CD14-positive monocyte (primary cell): ENCODE measurements at regions not wholly inside any gene's neighbourhood (a gene's known extent, or its start where the extent isn't known, plus 50 kb on each side); places are given as distances from the start of the nearest gene placed in this dataset.

ENCODE experiments used
- DNase-seq, 3 donors: peaks; one replicate each; pipeline ENCODE4 v3.0.0-alpha.2; 2011 to 2022
- H2AFZ ChIP-seq: 2 replicates; pipeline ENCODE4 v1.6.0; 2012; ENCODE audit warnings: mild to moderate bottlenecking, low read depth, low read length, inconsistent platforms; ENCODE audit not compliant: insufficient read depth, poor library complexity, severe bottlenecking
- H3K27ac ChIP-seq, 2 donors: 1 replicate in 1 of 2; 2 replicates in 1 of 2; pipeline ENCODE4 v1.5.1; 2012 to 2013; ENCODE audit warnings: low read length in 2 of 2, control low read depth in 1 of 2, inconsistent platforms in 1 of 2, low read depth in 1 of 2, mild to moderate bottlenecking in 1 of 2
- H3K27me3 ChIP-seq, 2 donors: one replicate each; pipeline versions ENCODE4 v1.6.0 to v1.6.1; 2011 to 2013; ENCODE audit warnings: low read length in 2 of 2; ENCODE audit not compliant: control insufficient read depth in 2 of 2, insufficient read depth in 2 of 2
- H3K36me3 ChIP-seq, 2 donors: replicated peaks in 1 of 2; 1 replicate in 1 of 2; 2 replicates in 1 of 2; pipeline versions ENCODE4 v1.5.1 to v1.6.1; 2012 to 2013; ENCODE audit warnings: low read length in 2 of 2, control low read depth in 1 of 2, inconsistent platforms in 1 of 2, mild to moderate bottlenecking in 1 of 2; ENCODE audit not compliant: insufficient read depth in 2 of 2, control insufficient read depth in 1 of 2
- H3K4me1 ChIP-seq, 2 donors: 1 replicate in 1 of 2; 2 replicates in 1 of 2; pipeline versions ENCODE4 v1.5.1 to v1.6.1; 2012 to 2013; ENCODE audit warnings: low read length in 2 of 2, control low read depth in 1 of 2, inconsistent platforms in 1 of 2, mild to moderate bottlenecking in 1 of 2, moderate library complexity in 1 of 2; ENCODE audit not compliant: insufficient read depth in 2 of 2, control insufficient read depth in 1 of 2
- H3K4me2 ChIP-seq: replicated peaks from 2 replicates; pipeline ENCODE3; 2012; ENCODE audit warnings: low read length, moderate library complexity, mild to moderate bottlenecking; ENCODE audit not compliant: poor library complexity, severe bottlenecking; ENCODE audit errors: extremely low read depth
- H3K4me3 ChIP-seq, 3 experiments: fragments of 200-600 bp in 1 of 3; sonication (generic) in 1 of 3; replicated peaks in 1 of 3; 1 replicate in 2 of 3; 2 replicates in 1 of 3; pipeline ENCODE4 v1.5.1; 2011 to 2013; ENCODE audit warnings: low read length in 3 of 3, mild to moderate bottlenecking in 3 of 3, control low read depth in 2 of 3, low read depth in 2 of 3, inconsistent platforms in 1 of 3, moderate library complexity in 1 of 3
- H3K79me2 ChIP-seq: 2 replicates; pipeline ENCODE4 v1.6.0; 2012; ENCODE audit warnings: mild to moderate bottlenecking, control low read depth, inconsistent platforms, low read length, moderate library complexity; ENCODE audit not compliant: insufficient read depth
- H3K9ac ChIP-seq: 2 replicates; pipeline ENCODE4 v1.6.0; 2017; ENCODE audit warnings: low read length, mild to moderate bottlenecking; ENCODE audit not compliant: insufficient read depth, poor library complexity, severe bottlenecking
- H3K9me3 ChIP-seq, 2 donors: replicated peaks in 1 of 2; 1 replicate in 1 of 2; 2 replicates in 1 of 2; pipeline versions ENCODE4 v1.5.1 to v1.6.1; 2012 to 2013; ENCODE audit warnings: low read length in 2 of 2, control low read depth in 1 of 2; ENCODE audit not compliant: control insufficient read depth in 1 of 2, insufficient read depth in 1 of 2
- H4K20me1 ChIP-seq: 2 replicates; pipeline ENCODE4 v1.6.0; 2012; ENCODE audit warnings: mild to moderate bottlenecking, low read length, control low read depth, moderate library complexity; ENCODE audit not compliant: insufficient read depth
- H3K27ac Mint-ChIP-seq, 7 donors: one replicate each; pipeline ENCODE4 v1.8.0; 2020; ENCODE audit warnings: mild to moderate bottlenecking in 7 of 7, mixed read lengths in 7 of 7, moderate library complexity in 6 of 7, inconsistent platforms in 2 of 7
- H3K27me3 Mint-ChIP-seq, 3 donors: one replicate each; pipeline ENCODE4 v1.8.0; 2021 to 2022; ENCODE audit warnings: low read depth in 3 of 3, mild to moderate bottlenecking in 3 of 3, mixed read lengths in 3 of 3, moderate library complexity in 3 of 3, inconsistent platforms in 1 of 3
- H3K36me3 Mint-ChIP-seq, 2 donors: one replicate each; pipeline ENCODE4 v1.8.0; 2020; ENCODE audit warnings: mixed read lengths in 2 of 2, inconsistent platforms in 1 of 2, mild to moderate bottlenecking in 1 of 2
- H3K4me1 Mint-ChIP-seq: one replicate; pipeline ENCODE4 v1.8.0; 2020; ENCODE audit warnings: mild to moderate bottlenecking, mixed read lengths
- H3K4me3 Mint-ChIP-seq, 2 donors: one replicate each; pipeline ENCODE4 v1.8.0; 2020; ENCODE audit warnings: mild to moderate bottlenecking in 2 of 2, mixed read lengths in 2 of 2, moderate library complexity in 1 of 2
- H3K9me3 Mint-ChIP-seq, 7 donors: one replicate each; pipeline ENCODE4 v1.8.0; 2020 to 2022; ENCODE audit warnings: mixed read lengths in 7 of 7, mild to moderate bottlenecking in 6 of 7, moderate library complexity in 6 of 7, inconsistent platforms in 2 of 7
- WGBS: methylation state at CpG from one replicate; pipeline ENCODE4 v1.1.5; 2013; ENCODE audit warnings: missing lambda C conversion rate; ENCODE audit not compliant: insufficient coverage; 5-methylcytosine and 5-hydroxymethylcytosine counted together
- intact Hi-C, 2 donors: fragments of 100-400 bp; cut with micrococcal nuclease; formaldehyde crosslinking; loops; one replicate each; pipeline versions ENCODE4 v1.15.0 to v1.15.1; 2023
- TF ChIP-seq, protein P1 (sequence below): fragments of 200-600 bp; IDR thresholded peaks from one replicate; pipeline ENCODE4 v1.8.0; 2022; ENCODE audit warnings: antibody characterized with exemption, mild to moderate bottlenecking

DNA sequence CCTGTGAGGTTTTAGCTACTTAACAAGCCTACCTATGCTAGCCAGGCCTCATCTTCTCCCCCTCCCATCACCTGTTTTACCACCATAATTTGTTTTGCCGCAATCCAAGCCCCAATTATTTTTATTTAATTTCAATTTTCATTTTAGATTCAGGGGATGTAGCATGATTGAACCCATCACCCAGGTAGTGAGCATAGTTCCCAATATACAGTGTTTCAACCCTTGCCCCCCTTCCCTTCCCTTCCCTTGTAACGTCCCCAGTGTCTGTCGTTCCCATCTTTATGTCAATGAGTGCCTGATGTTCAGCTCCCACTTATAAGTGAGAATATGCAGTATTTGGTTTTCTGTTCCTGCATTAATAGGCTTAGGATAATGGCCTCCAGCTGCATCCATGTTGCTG, 885.0 kb downstream of the UQCRFS1 start:
- intact Hi-C loops: no loop called here
- TF ChIP-seq, protein P1, sequence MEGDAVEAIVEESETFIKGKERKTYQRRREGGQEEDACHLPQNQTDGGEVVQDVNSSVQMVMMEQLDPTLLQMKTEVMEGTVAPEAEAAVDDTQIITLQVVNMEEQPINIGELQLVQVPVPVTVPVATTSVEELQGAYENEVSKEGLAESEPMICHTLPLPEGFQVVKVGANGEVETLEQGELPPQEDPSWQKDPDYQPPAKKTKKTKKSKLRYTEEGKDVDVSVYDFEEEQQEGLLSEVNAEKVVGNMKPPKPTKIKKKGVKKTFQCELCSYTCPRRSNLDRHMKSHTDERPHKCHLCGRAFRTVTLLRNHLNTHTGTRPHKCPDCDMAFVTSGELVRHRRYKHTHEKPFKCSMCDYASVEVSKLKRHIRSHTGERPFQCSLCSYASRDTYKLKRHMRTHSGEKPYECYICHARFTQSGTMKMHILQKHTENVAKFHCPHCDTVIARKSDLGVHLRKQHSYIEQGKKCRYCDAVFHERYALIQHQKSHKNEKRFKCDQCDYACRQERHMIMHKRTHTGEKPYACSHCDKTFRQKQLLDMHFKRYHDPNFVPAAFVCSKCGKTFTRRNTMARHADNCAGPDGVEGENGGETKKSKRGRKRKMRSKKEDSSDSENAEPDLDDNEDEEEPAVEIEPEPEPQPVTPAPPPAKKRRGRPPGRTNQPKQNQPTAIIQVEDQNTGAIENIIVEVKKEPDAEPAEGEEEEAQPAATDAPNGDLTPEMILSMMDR: no peak

DNA sequence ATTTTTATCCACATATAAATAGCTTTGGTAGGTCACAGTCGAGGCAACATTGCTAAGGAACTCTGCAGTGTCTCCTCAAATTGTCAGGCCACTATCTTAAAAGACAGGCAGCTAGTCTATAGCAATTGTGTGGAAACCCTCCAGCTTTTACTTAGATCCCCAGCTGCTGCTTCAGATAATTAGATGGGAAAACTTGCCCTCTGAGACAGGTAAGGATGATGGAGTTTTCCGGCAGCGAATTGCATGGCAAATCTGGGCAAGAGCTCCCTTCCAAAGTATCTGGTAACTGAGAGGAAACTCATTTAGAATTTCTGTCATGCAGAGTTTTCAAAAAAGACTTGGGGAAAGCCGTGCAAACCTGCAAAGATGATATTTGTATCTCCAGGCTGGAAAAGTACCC, 886.2 kb downstream of the UQCRFS1 start:
- Histone ChIP-seq H3K27ac (no peak overlapping the region), H4K20me1 (no peaks in the 10 kb centered on the region), H3K36me3 (no peaks in the 10 kb centered on the region), H3K4me3 (no peak overlapping the region), H3K9ac (no peak overlapping the region), H3K4me2 (no peak overlapping the region), H3K9me3 (no peaks in the 10 kb centered on the region), H3K79me2 (no peaks in the 10 kb centered on the region), H3K27me3 (no peaks in the 10 kb centered on the region), H2AFZ (no peak overlapping the region), H3K4me1 (no peaks in the 10 kb centered on the region)
- DNase-seq: no peak
- WGBS: 73% methylated on average over 3 of the region's 4 CpGs
- no peak overlapping the region for H3K27ac Mint-ChIP-seq
- TF ChIP-seq, protein P1: no peak
- no peak overlapping the region for H3K4me3 Mint-ChIP-seq
- no peaks in the 10 kb centered on the region for H3K36me3 Mint-ChIP-seq
- H3K4me1 Mint-ChIP-seq: no peaks in the 10 kb centered on the region
- peaks cover 0 to 2% (median 0%) of the 10 kb centered on the region in 7 donors for H3K9me3 Mint-ChIP-seq
- intact Hi-C loops: no loop called here
- peaks cover 0 to 8% (median 0%) of the 10 kb centered on the region in 3 donors for H3K27me3 Mint-ChIP-seq

More for the DNA sequence above, 885.0 kb downstream of the UQCRFS1 start:
- Histone ChIP-seq H3K9ac (no peak overlapping the region), H3K79me2 (no peaks in the 10 kb centered on the region), H3K4me1 (no peaks in the 10 kb centered on the region), H3K27me3 (no peaks in the 10 kb centered on the region), H3K4me2 (no peak overlapping the region), H2AFZ (no peak overlapping the region), H3K4me3 (no peak overlapping the region), H4K20me1 (no peaks in the 10 kb centered on the region), H3K27ac (no peak overlapping the region), H3K36me3 (no peaks in the 10 kb centered on the region), H3K9me3 (no peaks in the 10 kb centered on the region)
- WGBS: no CpG with 5 or more reads among the region's 3 CpGs
- DNase-seq: no peak
- H3K27ac Mint-ChIP-seq: no peak overlapping the region
- H3K27me3 Mint-ChIP-seq: peaks cover 0 to 6% (median 0%) of the 10 kb centered on the region in 3 donors
- no peaks in the 10 kb centered on the region for H3K36me3 Mint-ChIP-seq
- peaks cover 0 to 3% (median 2%) of the 10 kb centered on the region in 7 donors for H3K9me3 Mint-ChIP-seq
- no peaks in the 10 kb centered on the region for H3K4me1 Mint-ChIP-seq
- no peak overlapping the region for H3K4me3 Mint-ChIP-seq
